DMS79 (cell line): ENCODE measurements at regions not wholly inside any gene's neighbourhood (a gene's known extent, or its start where the extent isn't known, plus 50 kb on each side); places are given as distances from the start of the nearest gene placed in this dataset.

Experiments
- DNase-seq: peaks from one replicate; lab custom pipeline; 2025; lab: John Stamatoyannopoulos, UW

DNA sequence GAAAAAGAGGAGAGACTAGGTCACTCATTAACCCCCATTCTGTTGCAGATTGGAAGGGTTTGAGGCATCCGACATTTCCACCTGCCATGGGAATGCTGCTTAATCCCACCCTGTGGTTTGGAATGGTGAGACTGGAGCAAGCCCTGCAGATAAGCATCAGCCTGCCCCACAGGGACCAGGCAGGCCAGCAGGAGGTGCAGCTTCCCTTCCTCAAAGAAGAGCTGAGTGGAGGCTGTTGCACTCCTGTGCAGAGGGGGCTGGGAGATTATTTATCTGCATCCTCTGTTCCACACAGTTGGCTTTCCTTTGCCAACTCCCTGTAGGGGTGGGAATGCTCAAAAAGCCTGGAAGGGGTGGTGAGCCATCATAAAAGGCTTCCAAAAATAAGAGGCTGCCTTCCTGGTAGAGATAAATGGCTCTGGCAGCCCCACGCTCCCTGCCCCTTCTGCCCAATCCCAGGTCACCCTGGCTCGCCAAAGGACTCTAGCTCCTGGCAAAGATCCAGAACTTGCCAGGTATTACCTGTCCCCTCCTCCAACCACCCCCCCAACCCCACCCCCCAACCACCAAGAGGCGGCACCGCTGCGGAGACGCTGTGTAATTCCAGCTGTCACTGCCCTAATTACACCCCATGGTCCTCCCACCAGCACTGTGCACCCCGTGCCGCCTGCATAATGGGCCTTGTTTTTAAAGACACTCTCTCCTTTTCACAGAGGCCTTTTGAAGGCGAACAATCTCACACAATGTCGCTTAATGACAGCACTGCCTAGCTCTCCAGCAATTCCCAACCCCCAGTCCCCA, 83.0 kb upstream of the ZC3H12A start:
- DNase-seq: peak; percentile 88

DNA sequence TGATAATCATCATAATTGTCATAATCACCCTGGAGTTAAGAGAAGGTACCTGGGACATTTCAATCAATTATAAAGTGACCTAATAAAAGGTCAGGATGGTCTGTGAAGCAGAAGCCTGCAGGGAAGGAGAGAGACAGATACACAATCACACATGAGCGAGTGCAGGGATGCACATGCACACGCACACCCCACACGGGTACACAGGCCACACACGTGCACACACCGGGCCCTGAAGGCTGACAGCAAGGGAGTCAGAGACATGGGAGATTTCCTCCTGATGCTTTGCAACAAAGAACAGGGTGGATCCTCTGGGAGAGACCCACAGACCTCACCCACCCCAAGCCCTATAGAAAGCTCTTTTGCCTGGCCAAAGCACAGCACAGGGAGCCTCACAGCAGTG, 82.3 kb upstream of the ZC3H12A start:
- no peak for DNase-seq

DNA sequence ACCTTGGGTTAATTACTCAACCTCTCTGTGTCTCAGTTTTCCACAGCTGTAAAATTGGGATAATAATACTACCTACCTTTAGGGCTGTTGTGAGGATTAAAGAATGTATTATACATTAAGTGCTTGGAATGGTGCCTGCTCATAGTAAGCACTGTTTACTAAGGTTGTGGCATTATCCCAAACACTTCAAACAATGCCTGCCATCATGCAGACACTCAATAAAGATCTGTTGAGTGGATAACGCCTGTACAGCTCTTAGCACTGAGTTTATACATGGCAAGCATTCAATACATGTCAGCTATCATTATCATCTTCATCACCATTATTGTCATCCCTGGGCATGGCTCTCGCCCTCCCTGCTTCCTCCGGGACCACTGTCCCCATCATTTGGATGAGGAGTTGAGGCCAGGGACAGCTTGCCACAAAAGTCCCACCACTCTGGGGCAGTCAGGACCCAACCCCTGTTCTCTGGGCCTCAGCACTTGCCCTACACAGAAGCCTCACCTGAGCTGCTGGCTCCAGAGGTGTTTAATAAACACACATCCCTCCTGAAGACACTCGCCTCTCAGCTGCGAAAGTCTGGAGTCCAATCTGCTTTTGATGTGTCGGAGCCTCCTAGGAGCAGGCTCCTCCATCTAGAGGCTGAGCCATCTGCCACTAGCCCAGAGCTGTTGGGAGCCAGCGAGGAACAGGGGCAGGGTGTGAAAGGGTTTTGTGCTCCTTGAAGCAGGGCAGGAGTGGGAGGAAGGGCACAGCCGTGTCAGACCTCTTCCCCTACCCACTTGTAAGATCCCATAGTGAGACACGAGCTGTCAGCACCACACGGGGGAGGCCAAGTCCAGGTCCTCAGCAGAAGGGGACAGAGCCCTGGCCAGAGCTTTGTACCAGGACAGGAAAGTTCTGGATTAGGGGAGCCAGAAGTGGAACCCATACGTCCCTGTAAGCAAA, 80.9 kb upstream of the ZC3H12A start:
- DNase-seq: peak; percentile 56

DNA sequence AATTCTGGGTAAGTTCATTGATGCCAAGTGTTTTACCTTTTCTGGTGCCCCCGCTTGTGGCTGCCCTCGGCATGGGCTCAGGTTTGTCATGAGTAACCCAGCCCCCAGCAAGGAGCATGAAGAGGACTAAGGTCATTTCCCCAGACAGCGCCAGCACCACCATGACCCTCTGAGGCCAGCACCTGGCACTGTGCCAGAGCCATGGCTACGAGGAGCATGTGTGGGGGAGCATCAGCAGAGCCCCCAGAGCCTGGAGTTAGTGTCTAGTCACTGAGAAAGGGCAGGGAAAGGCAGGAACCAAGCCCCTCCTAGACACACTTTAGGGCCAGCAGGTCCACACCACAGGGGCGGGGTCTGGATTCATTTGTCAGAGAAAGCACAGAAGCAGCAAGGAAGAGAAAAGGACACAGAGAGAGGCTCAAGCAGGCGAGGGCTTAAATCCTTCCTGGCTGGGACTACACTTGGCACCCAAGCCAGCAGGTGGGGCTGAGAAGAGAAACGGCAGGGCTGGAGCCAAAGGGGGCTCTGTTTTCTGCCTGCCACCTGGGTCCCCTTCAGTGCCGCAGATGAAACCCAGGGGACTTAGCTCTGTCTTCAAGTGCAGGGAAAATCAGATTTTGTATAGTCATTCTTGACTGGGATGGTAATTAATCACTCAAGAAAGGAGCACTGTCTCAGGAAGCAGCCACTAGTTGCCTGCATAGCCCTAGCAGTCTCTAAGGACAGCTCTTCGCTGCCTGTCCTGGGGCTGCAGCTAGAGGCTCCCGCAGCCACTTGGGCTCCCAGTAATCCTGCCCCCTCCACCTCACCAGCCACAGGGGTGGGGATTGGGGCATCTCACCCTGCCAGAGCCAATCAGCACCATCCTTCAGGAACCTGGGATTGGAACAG, 79.6 kb upstream of the ZC3H12A start:
- no peak for DNase-seq

- no peak for DNase-seq
Observed at GRCh38 chr1:37398096-37398495, 76.3 kb upstream of the ZC3H12A start.

DNA sequence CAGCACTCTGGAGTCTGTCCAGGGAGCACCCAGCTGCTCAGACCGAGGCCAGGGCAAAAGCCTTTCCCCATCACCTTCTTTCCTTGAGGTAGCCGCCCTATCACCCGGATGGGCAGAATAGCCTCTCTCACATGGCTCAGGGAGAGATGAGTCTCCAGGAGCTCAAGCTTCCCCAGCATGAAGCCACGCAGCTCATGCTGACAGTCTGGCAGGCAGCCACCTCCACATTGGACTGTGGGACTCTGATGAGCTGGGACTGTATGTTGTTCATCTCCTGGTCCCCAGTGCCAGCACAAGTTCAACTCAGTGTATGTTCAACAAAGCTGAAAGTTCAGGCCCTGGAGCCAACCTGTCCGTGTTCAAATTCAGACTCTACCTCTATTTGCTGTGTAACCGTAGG, 75.2 kb upstream of the ZC3H12A start:
- no peak for DNase-seq

- no peak for DNase-seq
Observed at GRCh38 chr1:37399830-37400464, 74.4 kb upstream of the ZC3H12A start.

- DNase-seq: peak; percentile 27
Observed at GRCh38 chr1:37400466-37401225, 73.7 kb upstream of the ZC3H12A start.

DNA sequence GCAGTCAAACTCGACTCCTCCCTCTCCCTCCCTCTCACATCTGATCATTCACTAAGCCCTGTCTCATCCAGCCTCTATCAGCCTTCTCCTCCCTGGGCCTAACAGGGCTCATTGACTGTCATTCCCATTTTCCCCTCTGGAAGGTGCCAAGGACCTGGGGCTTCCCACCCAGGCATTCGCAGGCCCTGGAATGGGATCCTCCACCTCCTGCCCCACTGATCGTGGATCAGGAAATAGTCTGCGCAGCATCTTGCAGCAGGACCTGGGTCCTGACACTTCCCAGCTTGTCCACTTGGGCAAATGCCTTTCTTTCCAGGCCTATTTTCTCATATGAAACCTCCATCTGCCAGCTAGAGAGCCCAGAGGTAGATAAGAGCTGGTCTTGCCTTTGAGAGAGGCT, 71.2 kb upstream of the ZC3H12A start:
- DNase-seq: no peak

GRCh38 chr1:37404711-37405110, 69.7 kb upstream of the ZC3H12A start:
- DNase-seq: peak; percentile 45

GRCh38 chr1:37410105-37410504, 64.3 kb upstream of the ZC3H12A start:
- DNase-seq: no peak

DNA sequence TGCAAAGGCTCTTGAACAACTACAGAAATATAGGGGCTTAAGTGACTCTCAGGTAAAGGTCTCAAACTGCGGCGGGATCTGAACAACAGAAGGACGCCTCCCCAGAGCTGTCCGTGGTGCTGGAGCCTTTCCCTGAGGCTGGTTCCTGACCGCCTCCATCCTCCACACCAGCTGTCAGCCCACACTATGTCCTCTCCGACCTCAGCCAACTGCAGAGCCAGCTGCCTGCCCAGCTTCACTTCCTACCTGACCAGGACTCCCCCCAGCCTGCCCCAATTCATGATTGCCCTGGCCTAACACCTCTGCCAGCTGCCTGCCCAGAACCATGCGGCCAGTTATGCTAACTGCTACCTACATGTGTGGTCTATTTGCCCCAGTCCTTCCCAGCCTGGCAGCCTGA, 63.6 kb upstream of the ZC3H12A start:
- DNase-seq: no peak

- no peak for DNase-seq
Observed at GRCh38 chr1:37415611-37416244, 58.7 kb upstream of the ZC3H12A start.

- DNase-seq: no peak
Observed at GRCh38 chr1:37420456-37420855, 53.9 kb upstream of the ZC3H12A start.

DNA sequence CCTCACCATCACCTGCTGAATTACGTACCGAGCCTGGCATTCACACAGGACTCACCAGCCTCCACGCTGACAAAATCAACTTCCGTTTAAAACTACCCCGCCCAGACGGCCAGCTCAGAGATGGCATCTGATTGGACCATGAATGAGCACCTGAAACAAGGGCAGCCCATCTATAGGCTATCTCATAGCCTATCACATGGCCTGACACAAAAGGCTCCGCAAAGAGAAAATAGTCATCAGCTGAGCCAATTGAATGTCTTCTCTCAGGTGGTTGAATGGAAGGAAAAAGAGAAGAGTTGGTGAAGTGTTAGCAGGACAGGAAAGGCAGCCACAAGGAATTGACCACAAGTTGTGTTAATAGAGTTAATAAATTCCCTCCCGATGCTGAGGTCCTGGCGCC, 50.6 kb upstream of the ZC3H12A start:
- DNase-seq: no peak

- DNase-seq: no peak
Observed at GRCh38 chr1:37424523-37424922, 49.9 kb upstream of the ZC3H12A start.
